Neuronal stem cell (in vitro differentiated cells): ENCODE measurements at regions not wholly inside any gene's neighbourhood (a gene's known extent, or its start where the extent isn't known, plus 50 kb on each side); places are given as distances from the start of the nearest gene placed in this dataset.

Source experiments
- DNase-seq: peaks from one replicate; pipeline ENCODE4 v3.0.0-alpha.2; 2013; ENCODE audit warnings: low spot score
- H2AFZ ChIP-seq: one replicate; pipeline ENCODE4 v1.6.1; 2013; ENCODE audit warnings: mild to moderate bottlenecking, low read length, inconsistent platforms
- H2AK5ac ChIP-seq: 2 replicates; pipeline ENCODE4 v1.6.1; 2013; ENCODE audit warnings: low read depth, mild to moderate bottlenecking, inconsistent platforms, low read length, moderate library complexity, mixed read lengths
- H2BK120ac ChIP-seq: 2 replicates; pipeline ENCODE4 v1.6.1; 2013; ENCODE audit warnings: low read depth, mild to moderate bottlenecking, inconsistent platforms, low read length, moderate library complexity, mixed read lengths
- H2BK12ac ChIP-seq: one replicate; pipeline ENCODE4 v1.6.1; 2013; ENCODE audit warnings: low read length, inconsistent platforms
- H2BK15ac ChIP-seq: 2 replicates; pipeline ENCODE4 v1.6.1; 2013; ENCODE audit warnings: mild to moderate bottlenecking, low read length, inconsistent platforms, mixed read lengths
- H2BK5ac ChIP-seq: one replicate; pipeline ENCODE4 v1.6.1; 2013; ENCODE audit warnings: inconsistent platforms, mild to moderate bottlenecking, low read length, moderate library complexity
- H3K14ac ChIP-seq: one replicate; pipeline ENCODE4 v1.6.1; 2013; ENCODE audit warnings: low read length, inconsistent platforms
- H3K18ac ChIP-seq: 2 replicates; pipeline ENCODE4 v1.6.1; 2013; ENCODE audit warnings: low read length, inconsistent platforms
- H3K23ac ChIP-seq: 2 replicates; pipeline ENCODE4 v1.6.1; 2013; ENCODE audit warnings: low read depth, mild to moderate bottlenecking, mixed read lengths, low read length, inconsistent platforms; ENCODE audit not compliant: poor library complexity
- H3K27ac ChIP-seq: replicated peaks from 3 replicates; pipeline ENCODE4 v1.5.1; 2013; ENCODE audit warnings: low read length, inconsistent platforms
- H3K27me3 ChIP-seq, 3 experiments: 2 replicates each; pipeline ENCODE4 v1.6.1; 2013; ENCODE audit warnings: low read length in 3 of 3, mild to moderate bottlenecking in 2 of 3, inconsistent platforms in 1 of 3, low read depth in 1 of 3, mixed read lengths in 1 of 3, moderate library complexity in 1 of 3; ENCODE audit not compliant: control insufficient read depth in 3 of 3, insufficient read depth in 3 of 3
- H3K36me3 ChIP-seq, 2 donors: replicated peaks in 1 of 2; 2 replicates each; pipeline ENCODE4 v1.6.1; 2013; ENCODE audit warnings: low read length in 2 of 2; ENCODE audit not compliant: control insufficient read depth in 2 of 2, insufficient read depth in 2 of 2
- H3K4ac ChIP-seq: 2 replicates; pipeline ENCODE4 v1.6.1; 2013; ENCODE audit warnings: inconsistent platforms, mild to moderate bottlenecking, low read length, moderate library complexity
- H3K4me1 ChIP-seq, 2 donors: 1 replicate in 1 of 2; 2 replicates in 1 of 2; pipeline ENCODE4 v1.6.1; 2013; ENCODE audit warnings: low read length in 2 of 2, low read depth in 1 of 2; ENCODE audit not compliant: control insufficient read depth in 2 of 2, insufficient read depth in 1 of 2
- H3K4me2 ChIP-seq: one replicate; pipeline ENCODE4 v1.6.1; 2013; ENCODE audit warnings: mild to moderate bottlenecking, low read length, inconsistent platforms; ENCODE audit not compliant: insufficient read depth, poor library complexity, severe bottlenecking
- H3K4me3 ChIP-seq, 2 donors: 2 replicates each; pipeline ENCODE4 v1.5.1; 2013; ENCODE audit warnings: low read length in 2 of 2, mild to moderate bottlenecking in 2 of 2, inconsistent platforms in 1 of 2, moderate library complexity in 1 of 2
- H3K79me1 ChIP-seq: one replicate; pipeline ENCODE4 v1.6.1; 2013; ENCODE audit warnings: low read depth, mild to moderate bottlenecking, inconsistent platforms, low read length, moderate library complexity
- H3K9ac ChIP-seq: one replicate; pipeline ENCODE4 v1.6.1; 2013; ENCODE audit warnings: mild to moderate bottlenecking, low read depth, low read length, inconsistent platforms; ENCODE audit not compliant: poor library complexity
- H3K9me3 ChIP-seq, 2 donors: replicated peaks in 1 of 2; 2 replicates each; pipeline versions ENCODE3 to v1.6.1; 2013; ENCODE audit warnings: low read length in 2 of 2, mild to moderate bottlenecking in 2 of 2, inconsistent platforms in 1 of 2, low read depth in 1 of 2, mixed read lengths in 1 of 2, moderate library complexity in 1 of 2; ENCODE audit not compliant: control insufficient read depth in 2 of 2, insufficient read depth in 1 of 2
- H4K8ac ChIP-seq: one replicate; pipeline ENCODE4 v1.6.1; 2013; ENCODE audit warnings: low read depth, mild to moderate bottlenecking, inconsistent platforms, low read length, moderate library complexity
- H4K91ac ChIP-seq: one replicate; pipeline ENCODE4 v1.6.1; 2013; ENCODE audit warnings: low read length, low read depth, mild to moderate bottlenecking, inconsistent platforms; ENCODE audit not compliant: poor library complexity
- WGBS, 2 donors: extraction: QIAGEN DNeasy Blood & Tissue Kit; methylation state at CpG; one replicate each; pipeline ENCODE4 v1.1.7; 2013; ENCODE audit warnings: missing lambda C conversion rate in 2 of 2, mixed read lengths in 1 of 2; ENCODE audit not compliant: insufficient read length in 2 of 2, insufficient replicate concordance in 1 of 2; ENCODE audit errors: extremely low coverage in 2 of 2; 5-methylcytosine and 5-hydroxymethylcytosine counted together

- Histone ChIP-seq H3K9ac (no peak overlapping the region), H2BK120ac (no peak overlapping the region), H2AK5ac (no peak overlapping the region), H2AFZ (no peak overlapping the region), H3K4ac (no peak overlapping the region), H3K4me3 (no peak overlapping the region), H3K36me3 (no peaks in the 10 kb centered on the region), H3K79me1 (no peaks in the 10 kb centered on the region), H4K8ac (no peak overlapping the region), H3K18ac (no peak overlapping the region), H2BK5ac (no peak overlapping the region), H3K23ac (no peak overlapping the region), H4K91ac (no peak overlapping the region), H3K27ac (no peak overlapping the region), H3K4me1 (no peaks in the 10 kb centered on the region), H3K14ac (no peak overlapping the region), H3K4me2 (no peak overlapping the region), H2BK12ac (no peak overlapping the region), H3K9me3 (no peaks in the 10 kb centered on the region), H3K27me3 (no peaks in the 10 kb centered on the region), H2BK15ac (no peak overlapping the region)
- no CpG with 5 or more reads among the region's 7 CpGs for WGBS, 2 donors
- no peak for DNase-seq
These were observed 51.9 kb upstream of the EXOC2 start for GRCh38 chr6:744666-745353.

GRCh38 chr6:743320-744096 lies 50.6 kb upstream of the EXOC2 start:
- no peak overlapping the region for H2BK5ac ChIP-seq
- H3K14ac ChIP-seq, result no peak overlapping the region
- DNase-seq, result no peak
- H3K23ac ChIP-seq, result no peak overlapping the region
- no peak overlapping the region for H3K9ac ChIP-seq
- no peaks in the 10 kb centered on the region for H3K4me1 ChIP-seq
- H2AFZ ChIP-seq, result no peak overlapping the region
- no peak overlapping the region for H3K18ac ChIP-seq
- H3K9me3 ChIP-seq, result no peaks in the 10 kb centered on the region
- H3K27me3 ChIP-seq, result no peaks in the 10 kb centered on the region
- WGBS, 2 donors, result no CpG with 5 or more reads among the region's 4 CpGs
- H3K4me2 ChIP-seq, result no peak overlapping the region
- H2AK5ac ChIP-seq, result no peak overlapping the region
- no peak overlapping the region for H4K8ac ChIP-seq
- H3K79me1 ChIP-seq, result no peaks in the 10 kb centered on the region
- no peak overlapping the region for H3K4ac ChIP-seq
- H2BK120ac ChIP-seq, result no peak overlapping the region
- no peak overlapping the region for H3K27ac ChIP-seq
- no peak overlapping the region for H2BK12ac ChIP-seq
- no peaks in the 10 kb centered on the region for H3K36me3 ChIP-seq
- H4K91ac ChIP-seq, result no peak overlapping the region
- no peak overlapping the region for H3K4me3 ChIP-seq
- H2BK15ac ChIP-seq, result no peak overlapping the region
